SH-SY5Y (cell line): ENCODE measurements at regions not wholly inside any gene's neighbourhood (a gene's known extent, or its start where the extent isn't known, plus 50 kb on each side); places are given as distances from the start of the nearest gene placed in this dataset.

Source experiments
- GATA2 ChIP-seq: IDR thresholded peaks from 2 replicates; pipeline ENCODE4 v1.6.1; 2011; ENCODE audit warnings: mild to moderate bottlenecking, low read depth, low read length
- GATA3 ChIP-seq: IDR thresholded peaks from 2 replicates; pipeline ENCODE4 v1.6.1; 2011; ENCODE audit warnings: low read depth, mild to moderate bottlenecking, low read length, moderate library complexity

GRCh38 chr3:20388971-20389370 lies 203.0 kb upstream of the SGO1 start:
- TF ChIP-seq GATA2 (no peak), GATA3 (no peak)
